Right lobe of liver (tissue), 4 donors: ENCODE measurements at regions not wholly inside any gene's neighbourhood (a gene's known extent, or its start where the extent isn't known, plus 50 kb on each side); places are given as distances from the start of the nearest gene placed in this dataset.
"Not testable (repeated sequence)": the region's sequence is repeated elsewhere in the genome, so short reads cannot be mapped to it uniquely, and the experiment has no call there.

Experiments
- POLR2A ChIP-seq: fragments of 450-650 bp; IDR thresholded peaks from one replicate; pipeline ENCODE4 v1.6.1; 2017; ENCODE audit warnings: antibody characterized with exemption, mild to moderate bottlenecking
- TF ChIP-seq, protein P1 (sequence below), 4 donors: fragments of 200-600 bp in 3 of 4; fragments of 450-650 bp in 1 of 4; IDR thresholded peaks; one replicate each; pipeline versions ENCODE4 v1.5.1 to v1.8.0; 2016 to 2022; ENCODE audit warnings: antibody characterized with exemption in 4 of 4, mild to moderate bottlenecking in 2 of 4
- donor health status: DM: no; HTN: no; CAD: no.
- donor health status: DM: no; HTN: no; CAD: no.
- donor health status: DM: no; HTN: yes; CAD: no.

DNA sequence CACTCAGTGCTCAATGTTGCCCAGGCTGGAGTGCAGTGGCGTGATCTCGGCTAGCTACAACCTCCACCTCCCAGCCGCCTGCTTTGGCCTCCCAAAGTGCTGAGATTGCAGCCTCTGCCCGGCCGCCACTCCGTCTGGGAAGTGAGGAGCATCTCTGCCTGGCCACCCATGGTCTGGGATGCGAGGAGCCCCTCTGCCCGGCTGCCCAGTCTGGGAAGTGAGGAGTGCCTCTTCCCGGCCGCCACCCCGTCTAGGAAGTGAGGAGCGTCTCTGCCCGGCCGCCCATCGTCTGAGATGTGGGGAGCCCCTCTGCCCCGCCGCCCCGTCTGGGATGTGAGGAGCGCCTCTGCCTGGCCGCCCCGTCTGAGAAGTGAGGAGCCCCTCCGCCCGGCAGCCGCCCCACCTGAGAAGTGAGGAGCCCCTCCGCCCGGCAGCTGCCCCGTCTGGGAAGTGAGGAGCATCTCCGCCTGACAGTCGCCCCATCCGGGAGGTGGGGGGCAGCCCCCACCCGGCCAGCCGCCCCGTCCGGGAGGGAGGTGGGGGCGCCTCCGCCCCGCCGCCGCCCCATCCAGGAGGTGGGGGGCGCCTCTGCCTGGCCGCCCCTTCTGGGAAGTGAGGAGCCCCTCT, 394.1 kb downstream of the CPS1 start:
- TF ChIP-seq, protein P1, sequence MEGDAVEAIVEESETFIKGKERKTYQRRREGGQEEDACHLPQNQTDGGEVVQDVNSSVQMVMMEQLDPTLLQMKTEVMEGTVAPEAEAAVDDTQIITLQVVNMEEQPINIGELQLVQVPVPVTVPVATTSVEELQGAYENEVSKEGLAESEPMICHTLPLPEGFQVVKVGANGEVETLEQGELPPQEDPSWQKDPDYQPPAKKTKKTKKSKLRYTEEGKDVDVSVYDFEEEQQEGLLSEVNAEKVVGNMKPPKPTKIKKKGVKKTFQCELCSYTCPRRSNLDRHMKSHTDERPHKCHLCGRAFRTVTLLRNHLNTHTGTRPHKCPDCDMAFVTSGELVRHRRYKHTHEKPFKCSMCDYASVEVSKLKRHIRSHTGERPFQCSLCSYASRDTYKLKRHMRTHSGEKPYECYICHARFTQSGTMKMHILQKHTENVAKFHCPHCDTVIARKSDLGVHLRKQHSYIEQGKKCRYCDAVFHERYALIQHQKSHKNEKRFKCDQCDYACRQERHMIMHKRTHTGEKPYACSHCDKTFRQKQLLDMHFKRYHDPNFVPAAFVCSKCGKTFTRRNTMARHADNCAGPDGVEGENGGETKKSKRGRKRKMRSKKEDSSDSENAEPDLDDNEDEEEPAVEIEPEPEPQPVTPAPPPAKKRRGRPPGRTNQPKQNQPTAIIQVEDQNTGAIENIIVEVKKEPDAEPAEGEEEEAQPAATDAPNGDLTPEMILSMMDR (IDR thresholded peaks at IDR 0.05): not testable (repeated sequence)
- not testable (repeated sequence) for TF ChIP-seq POLR2A
